Testis (tissue), 2 donors: ENCODE measurements at regions not wholly inside any gene's neighbourhood (a gene's known extent, or its start where the extent isn't known, plus 50 kb on each side); places are given as distances from the start of the nearest gene placed in this dataset.

Experiments used
- CTCF ChIP-seq, 3 experiments: fragments of 450-650 bp in 2 of 3; fragments of 200-600 bp in 1 of 3; sonication (generic) in 1 of 3; IDR thresholded peaks; one replicate each; pipeline ENCODE4 v1.5.1; 2016 to 2019; ENCODE audit warnings: antibody characterized with exemption in 3 of 3, mild to moderate bottlenecking in 2 of 3, moderate library complexity in 1 of 3
- POLR2A ChIP-seq: fragments of 450-650 bp; IDR thresholded peaks from one replicate; pipeline ENCODE4 v1.6.1; 2017; ENCODE audit warnings: antibody characterized with exemption, mild to moderate bottlenecking, moderate library complexity

DNA sequence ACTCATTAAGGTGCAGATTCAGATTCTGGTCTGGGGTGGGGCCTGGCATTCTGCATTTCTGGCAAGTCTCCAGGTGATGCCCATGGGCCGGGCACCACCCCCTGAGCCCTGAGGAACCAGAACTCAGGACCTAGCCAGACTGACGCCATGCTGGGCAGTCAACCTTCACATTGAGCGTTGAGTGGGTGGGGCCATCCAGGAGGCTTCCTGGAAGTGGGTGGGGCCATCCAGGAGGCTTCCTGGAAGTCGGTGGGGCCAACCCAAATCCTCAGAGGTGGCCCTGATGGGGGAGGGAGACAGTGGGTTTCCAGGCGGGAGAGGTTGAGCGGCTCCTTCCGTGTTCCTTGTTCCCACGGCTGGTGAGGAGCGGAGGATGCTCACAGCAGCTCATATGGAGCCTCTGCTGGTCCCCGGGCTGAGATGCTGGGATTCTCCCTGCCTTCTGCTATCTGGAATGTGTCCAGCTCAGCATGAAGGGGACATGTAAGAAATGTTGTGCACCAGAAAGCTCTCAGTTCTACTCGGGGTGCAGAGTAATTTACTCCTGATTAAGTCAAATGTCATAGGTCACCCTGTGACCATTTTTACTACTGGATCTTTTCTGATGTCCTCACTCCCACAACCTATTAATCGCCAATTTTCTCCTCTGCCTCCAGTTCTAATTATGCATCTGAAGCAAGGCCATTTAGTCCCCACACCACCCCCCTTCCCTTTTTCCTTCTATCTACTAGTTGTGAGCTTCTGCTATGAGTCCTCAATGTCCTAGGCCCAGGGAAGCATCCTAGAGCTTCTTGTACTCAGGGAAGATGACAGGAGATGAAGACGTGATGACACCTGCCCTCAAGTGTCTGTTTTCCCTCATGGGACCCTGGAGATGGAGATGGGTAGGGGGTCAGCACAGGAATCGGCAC is 435.4 kb downstream of the PTPRU start:
- TF ChIP-seq CTCF (IDR thresholded peaks at IDR 0.05) (no peak), POLR2A (no peak)
